ENCODE measurements at regions not wholly inside any gene's neighbourhood (a gene's known extent, or its start where the extent isn't known, plus 50 kb on each side); places are given as distances from the start of the nearest gene placed in this dataset.

- no peak for DNase-seq
These were observed 119.6 kb downstream of the MTX2 start for GRCh38 chr2:176388861-176389260.

- DNase-seq = no peak
These were observed 121.3 kb downstream of the MTX2 start for GRCh38 chr2:176390276-176391147.

- DNase-seq = no peak
These were observed 121.8 kb downstream of the MTX2 start for GRCh38 chr2:176391148-176391419.

GRCh38 chr2:176392249-176392648, 123.0 kb downstream of the MTX2 start:
- DNase-seq = no peak

- DNase-seq = no peak
These were observed 123.6 kb downstream of the MTX2 start for GRCh38 chr2:176392744-176393414.

- no peak for DNase-seq
These were observed 126.1 kb downstream of the MTX2 start for GRCh38 chr2:176395273-176395854.

GRCh38 chr2:176398243-176399073, 129.2 kb downstream of the MTX2 start:
- DNase-seq = no peak

GRCh38 chr2:176399074-176399598, 129.9 kb downstream of the MTX2 start:
- DNase-seq = no peak

GRCh38 chr2:176405477-176405876, 136.2 kb downstream of the MTX2 start:
- no peak for DNase-seq

- DNase-seq = no peak
These were observed 138.5 kb downstream of the MTX2 start for GRCh38 chr2:176407706-176408105.

GRCh38 chr2:176409671-176410070, 140.4 kb downstream of the MTX2 start:
- no peak for DNase-seq

GRCh38 chr2:176412136-176412535, 142.9 kb downstream of the MTX2 start:
- no peak for DNase-seq

- DNase-seq = no peak
These were observed 144.5 kb downstream of the MTX2 start for GRCh38 chr2:176413786-176414185.

- DNase-seq = no peak
These were observed 145.4 kb downstream of the MTX2 start for GRCh38 chr2:176414641-176415040.

GRCh38 chr2:176415174-176415895, 146.1 kb downstream of the MTX2 start:
- no peak for DNase-seq

GRCh38 chr2:176415937-176416499, 146.8 kb downstream of the MTX2 start:
- no peak for DNase-seq

- DNase-seq = no peak
These were observed 149.5 kb downstream of the MTX2 start for GRCh38 chr2:176418768-176419167.

- no peak for DNase-seq
These were observed 150.4 kb downstream of the MTX2 start for GRCh38 chr2:176419591-176420071.

GRCh38 chr2:176421297-176422050, 152.2 kb downstream of the MTX2 start:
- DNase-seq = no peak

GRCh38 chr2:176423819-176424218, 154.6 kb downstream of the MTX2 start:
- no peak for DNase-seq
